Posterior cingulate gyrus (tissue), 11 donors: ENCODE measurements at regions not wholly inside any gene's neighbourhood (a gene's known extent, or its start where the extent isn't known, plus 50 kb on each side); places are given as distances from the start of the nearest gene placed in this dataset.
A peak's percentile ranks its signal among the peaks of the same experiment; 100 is the strongest.

ENCODE experiments used
- DNase-seq, 10 donors: peaks; one replicate each; pipeline versions ENCODE4 v3.0.0 to v3.0.0-alpha.2; 2020 to 2021; ENCODE audit warnings: mixed read lengths in 3 of 10
- intact Hi-C: fragments of 100-400 bp; cut with DNase I; formaldehyde crosslinking; loops from one replicate; pipeline ENCODE4 v1.15.1; 2023

DNA sequence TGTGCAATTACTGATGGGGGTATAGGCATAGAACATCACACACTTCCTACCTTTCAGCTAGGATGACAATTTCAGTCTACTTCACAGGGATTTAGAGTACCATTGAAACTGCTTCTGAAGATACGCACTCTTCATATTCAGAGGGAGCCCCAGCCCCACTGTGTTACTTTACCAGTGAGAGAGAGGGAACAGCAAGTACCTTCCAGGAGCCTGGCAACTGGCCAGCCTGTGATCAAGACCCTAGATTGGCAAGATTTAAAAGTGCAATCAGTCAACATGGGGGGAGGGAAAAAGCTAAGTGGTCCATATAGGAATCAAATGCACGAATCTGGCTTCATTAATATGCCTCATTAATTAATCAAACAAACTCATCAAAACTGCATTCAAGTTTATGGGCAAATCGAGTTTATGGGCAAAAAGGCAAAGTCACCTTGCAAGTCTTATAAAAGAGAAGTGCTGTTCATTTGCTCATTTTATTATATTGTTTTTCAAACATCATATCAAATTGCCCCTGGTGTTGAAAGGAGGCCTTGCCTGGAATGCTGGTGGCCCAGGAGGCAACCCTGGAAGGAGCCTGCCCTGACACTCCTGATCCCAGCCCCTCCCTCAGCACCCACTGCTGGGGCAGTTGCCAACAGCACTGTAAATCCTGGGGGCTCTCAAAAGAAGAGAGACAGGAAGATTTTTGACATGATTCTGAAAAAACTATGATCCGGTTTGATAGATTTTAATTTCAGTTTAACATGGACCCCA, 184.9 kb upstream of the DPT start:
- peak in 1 of 10 donors; percentile 54 for DNase-seq
- intact Hi-C loops = no loop called here

DNA sequence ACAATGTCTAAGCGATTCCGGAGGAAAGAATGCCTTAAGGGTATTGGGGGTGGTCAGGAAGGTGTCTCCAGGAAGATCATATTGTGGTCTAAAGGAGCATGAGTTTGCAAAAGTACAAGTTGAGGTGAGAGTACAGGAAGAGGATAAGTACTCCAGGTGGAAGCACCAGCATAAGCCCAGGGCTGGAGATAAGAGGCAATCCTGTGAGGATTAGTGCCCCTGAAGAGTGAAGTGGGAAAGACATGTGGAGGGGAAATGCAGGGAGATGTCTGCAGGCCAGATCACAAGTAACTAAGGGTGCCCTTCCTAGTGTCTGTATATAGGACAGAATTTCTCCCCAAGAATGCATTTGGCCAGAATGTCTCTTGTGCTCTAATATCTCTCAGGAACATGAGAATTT, 188.3 kb upstream of the DPT start:
- DNase-seq = no peak
- intact Hi-C loops = no loop called here

GRCh38 chr1:168917796-168918195, 188.7 kb upstream of the ATP1B1 start:
- intact Hi-C loops = no loop called here
- no peak for DNase-seq

DNA sequence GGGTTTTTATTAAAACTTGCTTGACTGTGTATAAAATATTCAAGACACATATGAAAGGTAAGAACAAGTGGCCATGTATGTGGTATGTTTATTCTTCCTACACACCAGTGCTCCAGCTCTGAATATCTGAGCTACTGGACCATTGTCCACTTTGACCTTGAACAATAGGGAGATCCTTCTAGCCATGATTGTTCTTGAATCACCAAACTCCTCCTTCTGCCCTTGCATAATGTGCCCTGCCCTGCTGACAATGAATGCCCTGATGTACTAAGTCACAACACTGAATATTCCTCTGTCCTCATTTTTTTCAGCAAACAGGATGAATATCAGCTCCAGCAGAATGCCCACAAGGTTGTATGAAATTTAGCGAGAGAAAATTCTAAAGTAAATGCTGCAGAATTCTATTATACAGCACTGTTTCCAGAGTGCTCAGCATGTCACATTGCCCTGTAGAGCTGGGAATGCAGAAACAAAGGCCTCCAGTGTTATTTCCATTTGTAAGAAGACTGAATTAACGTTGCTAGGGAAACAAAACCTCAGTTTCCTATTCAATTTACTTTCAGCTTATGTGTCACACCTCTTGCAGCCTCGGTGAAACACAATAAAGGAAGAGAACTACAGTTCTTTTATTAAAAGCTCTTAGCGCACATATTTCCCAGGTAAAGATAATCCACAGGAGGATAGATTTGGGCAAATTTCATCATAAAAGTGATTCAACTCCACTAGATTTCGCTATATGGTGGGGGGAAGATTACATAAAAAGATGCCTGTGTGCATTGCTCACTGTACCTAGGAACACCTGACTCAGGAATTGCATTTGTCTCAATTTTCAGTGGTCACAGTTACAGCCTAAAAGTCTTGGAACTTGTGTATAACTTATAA, 187.4 kb upstream of the ATP1B1 start:
- intact Hi-C loops = no loop called here
- DNase-seq = peak in 1 of 10 donors; percentile 16

- no peak for DNase-seq
These were observed 185.9 kb upstream of the ATP1B1 start for GRCh38 chr1:168920456-168921094.

GRCh38 chr1:168921629-168922028, 184.9 kb upstream of the ATP1B1 start:
- intact Hi-C loops = no loop called here
- no peak for DNase-seq

More at GRCh38 chr1:168920456-168921094, 185.9 kb upstream of the ATP1B1 start:
- intact Hi-C loops = no loop called here

DNA sequence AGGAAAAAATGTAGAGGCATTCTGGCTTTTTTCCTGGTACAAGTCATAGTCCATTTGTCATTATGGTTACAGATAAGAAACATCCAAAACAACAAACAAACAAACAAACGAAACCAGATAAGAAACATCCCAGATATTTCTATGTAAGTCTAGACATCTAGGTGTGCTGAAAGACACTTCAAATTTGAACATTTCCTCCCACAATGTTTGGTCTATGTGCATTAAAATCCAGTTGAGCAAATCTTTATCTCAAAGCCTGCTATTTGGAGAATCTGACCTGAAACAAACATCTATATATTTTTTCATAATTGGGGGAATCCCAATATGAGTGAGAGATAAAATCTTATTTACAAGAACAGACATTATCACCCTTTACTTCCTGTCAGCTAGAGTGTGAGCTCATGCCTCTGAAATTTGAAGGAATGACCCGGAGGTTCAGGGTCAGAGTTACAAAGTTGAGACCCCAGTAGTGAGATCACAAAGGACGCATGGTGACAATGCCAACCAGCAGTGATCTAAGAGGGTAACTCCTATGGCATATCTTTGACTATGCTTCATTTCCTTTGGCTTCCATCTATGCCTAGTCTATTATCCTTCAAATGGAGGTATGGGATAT, 182.9 kb upstream of the ATP1B1 start:
- DNase-seq = no peak
- intact Hi-C loops = no loop called here

DNA sequence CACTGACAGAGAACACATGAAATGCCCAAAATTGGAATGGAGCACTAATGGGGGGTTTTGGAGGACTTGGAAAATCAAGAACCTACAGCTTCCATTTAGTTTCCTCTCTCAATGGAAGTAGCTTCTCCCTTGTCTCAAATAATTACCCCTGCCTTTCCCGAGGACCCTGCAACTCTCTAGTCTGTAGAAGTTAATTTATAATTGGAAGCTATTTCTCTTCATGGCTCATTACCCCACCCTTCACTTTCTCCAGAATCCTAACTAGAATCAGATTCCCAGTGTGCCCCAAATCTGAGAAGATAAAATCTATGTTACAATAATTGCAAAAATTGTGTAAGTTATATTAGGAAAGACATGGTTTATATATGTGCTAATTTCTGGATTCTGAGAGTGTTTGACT, 181.5 kb upstream of the ATP1B1 start:
- intact Hi-C loops = no loop called here
- no peak for DNase-seq

DNA sequence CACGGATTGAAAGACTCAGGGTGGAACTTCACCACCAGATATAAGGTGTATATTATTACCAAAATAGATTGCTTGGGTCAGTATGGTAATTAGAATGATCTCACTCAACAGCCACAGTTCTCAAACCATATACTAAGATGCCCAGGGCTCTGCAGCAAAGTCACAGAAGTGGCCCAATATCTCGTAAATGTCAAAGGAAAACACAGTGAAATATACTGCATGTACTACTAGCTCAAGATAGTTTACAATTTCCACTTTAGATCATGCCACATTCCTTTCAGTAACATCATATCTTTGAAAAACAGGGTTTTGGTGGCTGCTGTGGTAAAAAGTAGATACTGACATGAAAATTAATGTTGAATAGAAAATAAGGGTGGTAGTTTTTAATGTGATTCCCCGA, 180.3 kb upstream of the ATP1B1 start:
- intact Hi-C loops = no loop called here
- no peak for DNase-seq

DNA sequence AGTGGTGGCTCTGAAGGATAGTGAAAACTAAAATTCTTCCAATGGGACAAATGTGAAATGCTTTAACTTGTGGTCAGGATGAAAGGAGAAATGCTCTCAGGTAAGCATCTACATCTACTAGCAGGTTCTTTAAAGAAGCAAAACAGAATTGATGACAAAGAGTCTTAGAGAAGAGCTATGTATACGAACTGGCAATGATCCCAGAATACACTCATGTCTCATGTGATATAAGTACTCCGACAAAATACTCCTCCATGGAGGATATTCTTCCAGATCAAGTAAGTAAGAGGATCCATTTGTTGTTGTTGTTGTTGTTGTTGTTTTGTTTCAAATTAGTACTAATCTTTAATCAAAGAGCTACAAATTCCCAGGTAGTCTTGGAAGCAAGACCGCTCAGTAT, 174.0 kb upstream of the ATP1B1 start:
- intact Hi-C loops = no loop called here
- no peak for DNase-seq

DNA sequence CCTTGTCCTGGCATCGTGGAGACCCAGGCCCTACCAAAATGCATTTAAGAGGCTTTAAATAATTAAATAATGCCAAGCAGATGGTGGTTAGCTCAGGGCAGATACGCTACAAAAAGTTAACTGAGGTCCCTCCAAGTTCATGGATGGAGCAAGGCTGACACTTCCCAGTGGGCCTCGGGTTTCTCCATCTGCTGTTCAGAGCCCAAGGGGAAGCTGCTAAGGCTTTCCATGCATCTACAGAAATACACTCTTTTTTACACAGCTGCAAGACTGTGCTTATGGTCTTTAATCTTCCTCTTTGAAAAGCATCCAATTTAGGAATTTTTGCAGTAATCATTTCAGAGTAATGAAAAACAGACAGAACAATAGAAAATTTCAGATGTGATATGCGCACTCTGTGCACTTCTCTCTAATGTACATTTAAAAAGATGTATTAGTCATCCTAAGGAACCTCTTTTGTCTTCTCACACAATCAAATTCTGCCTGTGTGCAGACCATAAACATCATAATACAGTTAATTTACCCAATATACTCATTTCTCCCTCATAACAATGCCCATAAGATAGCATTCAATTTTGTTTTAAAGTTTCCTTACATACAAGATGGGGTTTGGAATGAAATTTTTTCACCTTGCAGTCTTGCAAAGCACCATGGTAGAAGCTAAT, 173.2 kb upstream of the ATP1B1 start:
- intact Hi-C loops = no loop called here
- no peak for DNase-seq

GRCh38 chr1:168939110-168939946, 167.2 kb upstream of the ATP1B1 start:
- no peak for DNase-seq
- intact Hi-C loops = no loop called here

GRCh38 chr1:168939947-168940223, 166.6 kb upstream of the ATP1B1 start:
- DNase-seq = no peak
- intact Hi-C loops = no loop called here

- DNase-seq = no peak
- intact Hi-C loops = no loop called here
These were observed 164.8 kb upstream of the ATP1B1 start for GRCh38 chr1:168941640-168942039.

DNA sequence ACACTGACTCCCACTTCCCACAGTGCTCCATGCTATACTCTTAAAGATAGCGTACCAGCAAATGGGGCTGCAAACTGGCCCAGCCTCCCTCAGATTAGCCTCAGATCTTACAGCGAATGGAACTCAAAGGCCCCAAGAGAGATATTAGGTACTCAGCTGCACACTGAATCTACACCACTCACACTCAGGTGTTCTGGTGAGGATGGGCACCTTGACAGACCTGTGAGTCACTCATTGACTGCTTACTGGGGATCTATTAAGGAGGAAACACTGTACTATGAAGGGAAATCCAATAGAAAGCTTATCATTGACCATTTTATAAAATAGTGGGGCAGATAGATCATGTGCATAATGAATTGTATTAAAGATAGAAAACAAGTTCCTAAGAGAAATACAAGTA, 164.3 kb upstream of the ATP1B1 start:
- no peak for DNase-seq
- intact Hi-C loops = no loop called here

DNA sequence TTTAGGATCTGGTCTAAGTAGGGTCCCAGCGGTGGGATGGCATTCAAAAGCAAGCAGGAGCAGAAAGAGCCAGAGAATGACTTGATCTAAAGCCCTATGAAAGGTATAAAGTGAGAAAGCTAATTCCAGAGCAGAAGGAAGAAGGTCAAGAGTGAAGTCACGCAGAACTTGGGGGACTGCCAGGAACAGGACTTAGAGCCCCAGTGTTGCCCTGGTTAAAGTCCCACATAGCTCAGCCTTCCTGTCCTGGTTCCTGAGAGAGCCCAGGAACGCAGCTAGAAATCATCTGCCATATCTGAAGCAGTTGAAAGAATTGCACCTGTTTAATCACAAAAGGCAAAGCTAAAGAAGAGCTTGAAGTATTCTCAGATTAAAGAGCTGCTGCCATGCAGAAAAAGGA, 160.6 kb upstream of the ATP1B1 start:
- intact Hi-C loops = no loop called here
- DNase-seq = no peak

- intact Hi-C loops = no loop called here
- no peak for DNase-seq
These were observed 159.4 kb upstream of the ATP1B1 start for GRCh38 chr1:168947041-168947440.

DNA sequence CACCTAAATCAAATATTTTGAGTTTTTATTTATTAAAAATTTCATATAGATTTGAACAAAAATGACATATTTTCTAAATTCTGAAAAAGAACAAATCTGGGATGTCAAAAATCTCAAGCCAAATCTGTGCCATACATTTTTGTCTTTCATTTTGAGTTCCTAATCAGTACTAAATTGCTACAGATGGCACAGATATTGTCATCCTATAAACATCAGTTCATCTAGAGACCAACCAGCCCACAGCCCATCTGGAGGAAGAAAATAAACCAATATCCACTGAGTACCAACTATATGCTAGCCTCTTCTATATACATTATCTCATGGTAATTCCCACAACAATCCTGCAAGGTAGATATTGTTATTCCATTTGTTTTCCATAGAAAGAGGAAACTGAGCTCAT, 156.8 kb upstream of the ATP1B1 start:
- no peak for DNase-seq
- intact Hi-C loops = no loop called here

DNA sequence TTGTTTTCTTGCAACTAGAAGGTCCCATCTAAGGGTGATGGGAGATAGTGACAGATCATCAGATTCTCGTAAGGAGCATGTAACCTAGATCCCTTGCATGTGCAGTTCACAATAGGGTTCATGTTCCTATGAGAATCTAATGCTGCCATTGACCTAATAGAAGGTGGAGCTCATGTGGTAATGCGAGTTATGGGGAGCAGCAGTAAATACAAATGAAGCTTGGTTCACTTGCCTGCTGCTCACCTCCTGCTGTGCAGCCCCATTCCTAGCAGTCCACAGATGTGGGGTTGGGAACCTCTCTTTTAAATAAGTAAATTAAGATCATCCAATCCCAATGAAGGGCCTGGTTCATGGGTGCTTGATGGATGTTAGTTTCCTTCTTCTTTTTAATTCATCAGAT, 148.7 kb upstream of the ATP1B1 start:
- intact Hi-C loops = no loop called here
- no peak for DNase-seq
